Psoas muscle (tissue), 7 donors: ENCODE measurements at regions not wholly inside any gene's neighbourhood (a gene's known extent, or its start where the extent isn't known, plus 50 kb on each side); places are given as distances from the start of the nearest gene placed in this dataset.
"Not testable (repeated sequence)": the region's sequence is repeated elsewhere in the genome, so short reads cannot be mapped to it uniquely, and the experiment has no call there.

ENCODE experiments used
- ATAC-seq, 4 donors: fragments of 200-7000 bp; cut with Tn5 transposase; one replicate each; pipeline ENCODE4 v1.9.1; 2020; ENCODE audit warnings: moderate library complexity in 3 of 4, mild to moderate bottlenecking in 2 of 4
- DNase-seq, 2 donors: peaks; one replicate each; pipeline ENCODE4 v3.0.0-alpha.2; 2020
- H3K27ac ChIP-seq: fragments of 200-600 bp; one replicate; pipeline ENCODE4 v1.8.0; 2022
- H3K27me3 ChIP-seq, 3 donors: fragments of 200-600 bp in 1 of 3; one replicate each; pipeline versions ENCODE4 v1.6.1 to v1.8.0; 2013 to 2022; ENCODE audit warnings: low read length in 2 of 3, mild to moderate bottlenecking in 2 of 3, moderate library complexity in 1 of 3; ENCODE audit not compliant: insufficient read depth in 3 of 3
- H3K36me3 ChIP-seq, 2 donors: fragments of 200-600 bp in 1 of 2; one replicate each; pipeline versions ENCODE4 v1.6.1 to v1.8.0; 2013 to 2022; ENCODE audit warnings: low read depth in 1 of 2, mild to moderate bottlenecking in 1 of 2, moderate library complexity in 1 of 2; ENCODE audit not compliant: insufficient read depth in 1 of 2
- H3K4me1 ChIP-seq: fragments of 200-600 bp; one replicate; pipeline ENCODE4 v1.8.0; 2022
- H3K4me3 ChIP-seq: fragments of 200-600 bp; one replicate; pipeline ENCODE4 v1.8.0; 2022; ENCODE audit warnings: mild to moderate bottlenecking
- H3K9me3 ChIP-seq: fragments of 200-600 bp; one replicate; pipeline ENCODE4 v1.8.0; 2022
- CTCF ChIP-seq: fragments of 200-600 bp; IDR thresholded peaks from one replicate; pipeline ENCODE4 v1.8.0; 2022; ENCODE audit warnings: antibody characterized with exemption
- WGBS, 3 donors: extraction: QIAGEN DNeasy Blood & Tissue Kit; methylation state at CpG; one replicate each; pipeline versions ENCODE4 v1.1.6 to v1.1.7; 2013; 5-methylcytosine and 5-hydroxymethylcytosine counted together
- intact Hi-C, 2 donors: fragments of 100-400 bp; cut with DNase I; formaldehyde crosslinking; loops; one replicate each; pipeline versions ENCODE4 v1.11.0 to v1.14.2; 2022
- donor health status: healthy with polysubstance abuse.
- donor health status: DM: no; HTN: no; CAD: no; lungs with moderate emphysema.
- donor health status: Bipolar disorder and iron deficiency.
- donor health status: healthy.
- donor health status: DM: yes; HTN: yes; CAD: no.
- donor health status: DM: no; HTN: no; CAD: no.
- donor health status: DM: yes; HTN: yes; CAD: no.

DNA sequence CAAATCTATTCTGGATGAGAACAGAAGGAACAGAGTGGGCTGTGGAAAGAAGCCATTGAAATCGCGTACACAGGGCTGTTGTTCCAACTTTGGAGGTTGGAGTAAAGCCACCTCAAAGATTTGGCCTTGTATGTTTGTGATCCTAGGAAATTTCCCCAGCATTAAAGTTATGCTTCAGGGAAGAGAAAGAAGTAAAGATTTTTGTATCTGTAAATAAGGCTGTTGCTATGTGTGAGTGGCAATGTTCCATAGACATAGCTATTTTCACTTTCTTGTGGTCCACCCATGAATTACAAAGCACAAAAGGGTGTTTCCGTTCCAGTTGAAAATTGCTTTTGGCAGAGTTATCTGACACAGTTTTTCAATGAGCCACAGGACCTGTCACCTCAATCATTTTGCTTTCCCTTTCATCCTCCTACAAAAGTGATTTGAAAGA is 321.3 kb downstream of the TFAP2B start:
- ATAC-seq (no peak), DNase-seq (no peak)
- no peaks in the 10 kb centered on the region for H3K9me3 ChIP-seq
- H3K4me3 ChIP-seq, result no peak overlapping the region
- no peak for TF ChIP-seq CTCF
- no peaks in the 10 kb centered on the region for H3K27me3 ChIP-seq
- intact Hi-C loops, result no loop called here
- no peaks in the 10 kb centered on the region for H3K36me3 ChIP-seq
- WGBS, 3 donors, result 36 to 62% (median 52%) methylated on average over 3 of the region's 3 CpGs
- H3K4me1 ChIP-seq, result no peaks in the 10 kb centered on the region
- H3K27ac ChIP-seq, result no peak overlapping the region

GRCh38 chr6:51141080-51141479 is 322.4 kb downstream of the TFAP2B start:
- H3K4me1 ChIP-seq, result no peaks in the 10 kb centered on the region
- WGBS, 3 donors, result 70 to 88% (median 70%) methylated on average over 2 of the region's 2 CpGs
- H3K4me3 ChIP-seq, result no peak overlapping the region
- ATAC-seq, result no peak
- H3K27ac ChIP-seq, result no peak overlapping the region
- intact Hi-C loops, result no loop called here
- DNase-seq, result no peak
- no peaks in the 10 kb centered on the region for H3K36me3 ChIP-seq
- no peak for TF ChIP-seq CTCF
- H3K27me3 ChIP-seq, result no peaks in the 10 kb centered on the region
- H3K9me3 ChIP-seq, result no peaks in the 10 kb centered on the region

DNA sequence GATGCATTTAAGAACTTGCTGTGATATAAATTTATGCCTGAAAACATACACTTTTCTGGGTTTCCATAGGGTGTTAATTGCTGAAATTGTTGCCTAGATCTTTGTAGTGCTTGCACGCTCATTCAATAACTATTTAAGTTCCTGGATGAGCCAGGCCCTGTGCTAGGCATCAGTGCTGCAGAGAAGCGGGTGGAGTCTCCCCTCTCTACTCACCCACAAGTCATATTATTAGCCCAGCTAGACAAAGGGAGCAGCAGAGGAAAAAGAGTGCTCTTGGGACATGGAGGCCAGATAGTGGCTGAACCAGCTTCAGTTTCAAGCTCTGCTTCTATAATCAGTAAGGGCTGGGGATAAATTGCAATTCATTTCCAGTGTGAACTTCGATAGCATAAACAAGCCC is 329.1 kb downstream of the TFAP2B start:
- H3K4me1 ChIP-seq, result no peaks in the 10 kb centered on the region
- ATAC-seq (no peak), DNase-seq (no peak)
- no peak overlapping the region for H3K27ac ChIP-seq
- H3K9me3 ChIP-seq, result no peaks in the 10 kb centered on the region
- no peaks in the 10 kb centered on the region for H3K27me3 ChIP-seq
- intact Hi-C loops, result no loop called here
- H3K4me3 ChIP-seq, result no peak overlapping the region
- no peaks in the 10 kb centered on the region for H3K36me3 ChIP-seq
- TF ChIP-seq CTCF, result no peak
- 76 to 81% (median 76%) methylated on average over 3 of the region's 3 CpGs for WGBS, 3 donors

DNA sequence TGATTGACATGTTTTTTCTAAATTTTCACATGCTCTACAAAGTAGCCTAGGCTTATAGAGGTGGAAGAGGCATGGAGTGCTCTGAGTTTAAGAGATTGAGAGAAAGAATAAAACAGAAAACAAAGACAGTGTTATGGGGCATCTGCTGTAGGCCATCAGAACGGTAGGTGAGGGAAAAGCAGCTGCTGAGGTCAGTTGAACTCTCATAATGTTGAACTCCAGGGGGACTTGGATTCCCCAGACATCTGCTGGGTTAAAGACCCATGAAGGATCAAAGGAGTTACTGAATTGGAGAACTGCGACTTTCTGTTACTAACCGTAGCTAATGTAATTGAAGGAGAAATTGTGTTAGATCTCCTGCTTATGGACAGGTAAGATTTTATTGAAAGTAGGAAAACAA is 333.9 kb downstream of the TFAP2B start:
- H3K4me3 ChIP-seq, result no peak overlapping the region
- no peak for TF ChIP-seq CTCF
- DNase-seq (no peak), ATAC-seq (no peak)
- H3K27me3 ChIP-seq, result no peaks in the 10 kb centered on the region
- no peaks in the 10 kb centered on the region for H3K4me1 ChIP-seq
- intact Hi-C loops, result no loop called here
- no peak overlapping the region for H3K27ac ChIP-seq
- H3K36me3 ChIP-seq, result no peaks in the 10 kb centered on the region
- 20 to 26% (median 21%) methylated on average over 3 of the region's 3 CpGs for WGBS, 3 donors
- no peaks in the 10 kb centered on the region for H3K9me3 ChIP-seq

DNA sequence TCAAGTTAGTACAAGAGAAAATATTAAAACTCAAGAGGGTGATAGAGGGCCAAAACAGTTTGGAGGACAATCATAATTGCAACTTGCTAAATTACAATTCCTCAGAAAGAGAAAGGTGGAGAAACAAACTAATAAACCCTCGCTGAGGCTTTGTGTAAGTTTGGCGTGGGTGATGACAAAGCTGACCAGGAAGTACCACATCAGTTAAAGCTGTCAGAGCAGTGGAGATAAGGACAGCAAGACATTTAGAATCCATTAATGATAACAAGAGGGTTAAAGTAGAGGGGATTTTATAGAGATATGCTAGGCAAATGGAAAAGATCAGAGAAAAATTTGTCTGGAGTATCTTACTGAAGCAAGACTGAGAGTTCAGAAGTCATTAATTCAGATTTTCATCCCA is 334.4 kb downstream of the TFAP2B start:
- no peak for ATAC-seq
- 49 to 56% (median 52%) methylated on average over 2 of the region's 2 CpGs for WGBS, 3 donors
- intact Hi-C loops, result no loop called here
- Histone ChIP-seq H3K4me1 (no peaks in the 10 kb centered on the region), H3K4me3 (no peak overlapping the region), H3K9me3 (no peaks in the 10 kb centered on the region), H3K27me3 (no peaks in the 10 kb centered on the region), H3K36me3 (no peaks in the 10 kb centered on the region), H3K27ac (no peak overlapping the region)
- no peak for TF ChIP-seq CTCF
- DNase-seq, result no peak

DNA sequence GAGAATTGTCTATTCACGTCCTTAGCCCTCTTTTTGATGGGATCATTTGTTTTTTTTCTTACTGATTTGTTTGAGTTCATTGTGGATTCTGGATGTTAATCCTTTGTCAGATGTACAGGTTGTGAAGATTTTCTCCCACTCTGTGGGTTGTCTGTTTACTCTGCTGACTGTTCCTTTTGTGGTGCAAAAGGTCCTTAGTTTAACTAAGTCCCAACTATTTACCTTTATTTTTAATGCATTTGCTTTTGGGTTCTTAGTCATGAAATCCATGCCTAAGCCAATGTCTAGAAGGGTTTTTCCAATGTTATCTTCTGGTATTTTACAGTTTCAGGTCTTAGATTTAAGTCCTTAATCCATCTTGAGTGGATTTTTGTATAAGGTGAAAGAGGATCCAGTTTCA is 336.3 kb downstream of the TFAP2B start:
- WGBS, 3 donors, result 67 to 80% (median 68%) methylated on average over 1 of the region's 1 CpG
- H3K4me3 ChIP-seq, H3K27me3 ChIP-seq, DNase-seq, H3K4me1 ChIP-seq, H3K36me3 ChIP-seq, ATAC-seq, H3K9me3 ChIP-seq, intact Hi-C loops, H3K27ac ChIP-seq: not testable (repeated sequence)

DNA sequence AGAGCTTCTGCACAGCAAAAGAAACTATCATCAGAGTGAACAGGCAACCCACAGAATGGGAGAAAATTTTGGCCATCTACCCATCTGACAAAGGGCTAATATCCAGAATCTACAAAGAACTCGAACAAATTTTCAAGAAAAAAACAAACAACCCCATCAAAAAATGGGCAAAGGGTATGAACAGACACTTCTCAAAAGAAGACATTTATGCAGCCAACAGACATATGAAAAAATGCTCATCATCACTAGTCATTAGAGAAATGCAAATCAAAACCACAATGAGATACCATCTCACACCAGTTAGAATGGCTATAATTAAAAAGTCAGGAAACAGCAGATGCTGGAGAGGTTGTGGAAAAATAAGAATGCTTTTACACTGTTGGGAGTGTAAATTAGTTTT is 340.6 kb downstream of the TFAP2B start:
- H3K36me3 ChIP-seq, ATAC-seq, H3K4me3 ChIP-seq, H3K27me3 ChIP-seq, H3K4me1 ChIP-seq, intact Hi-C loops, H3K27ac ChIP-seq, H3K9me3 ChIP-seq, DNase-seq: not testable (repeated sequence)
- WGBS, 3 donors, result 52 to 66% (median 61%) methylated on average over 1 of the region's 1 CpG
